Skeletal muscle tissue (tissue), 3 donors: ENCODE measurements at regions not wholly inside any gene's neighbourhood (a gene's known extent, or its start where the extent isn't known, plus 50 kb on each side); places are given as distances from the start of the nearest gene placed in this dataset.

Experiments used
- H3K27ac ChIP-seq: one replicate; pipeline ENCODE4 v1.7.0; 2013; ENCODE audit warnings: mild to moderate bottlenecking, low read depth, low read length, inconsistent platforms
- H3K27me3 ChIP-seq, 3 donors: one replicate each; pipeline ENCODE4 v1.7.0; 2013; ENCODE audit warnings: low read length in 3 of 3; ENCODE audit not compliant: control insufficient read depth in 3 of 3, insufficient read depth in 3 of 3
- H3K36me3 ChIP-seq, 3 donors: one replicate each; pipeline ENCODE4 v1.7.0; 2013; ENCODE audit warnings: low read length in 3 of 3; ENCODE audit not compliant: control insufficient read depth in 3 of 3, insufficient read depth in 3 of 3
- H3K4me1 ChIP-seq, 3 donors: one replicate each; pipeline ENCODE4 v1.7.0; 2013; ENCODE audit warnings: low read length in 3 of 3, mild to moderate bottlenecking in 3 of 3; ENCODE audit not compliant: control insufficient read depth in 3 of 3, insufficient read depth in 3 of 3
- H3K4me3 ChIP-seq, 3 donors: one replicate each; pipeline ENCODE4 v1.7.0; 2013; ENCODE audit warnings: low read length in 3 of 3
- H3K9ac ChIP-seq, 3 donors: one replicate each; pipeline ENCODE4 v1.7.0; 2013; ENCODE audit warnings: low read length in 3 of 3, mild to moderate bottlenecking in 3 of 3, moderate library complexity in 2 of 3, low read depth in 1 of 3
- H3K9me3 ChIP-seq, 3 donors: one replicate each; pipeline ENCODE4 v1.7.0; 2013; ENCODE audit warnings: low read length in 3 of 3; ENCODE audit not compliant: control insufficient read depth in 3 of 3
- donor health status: Osteomylitis.

DNA sequence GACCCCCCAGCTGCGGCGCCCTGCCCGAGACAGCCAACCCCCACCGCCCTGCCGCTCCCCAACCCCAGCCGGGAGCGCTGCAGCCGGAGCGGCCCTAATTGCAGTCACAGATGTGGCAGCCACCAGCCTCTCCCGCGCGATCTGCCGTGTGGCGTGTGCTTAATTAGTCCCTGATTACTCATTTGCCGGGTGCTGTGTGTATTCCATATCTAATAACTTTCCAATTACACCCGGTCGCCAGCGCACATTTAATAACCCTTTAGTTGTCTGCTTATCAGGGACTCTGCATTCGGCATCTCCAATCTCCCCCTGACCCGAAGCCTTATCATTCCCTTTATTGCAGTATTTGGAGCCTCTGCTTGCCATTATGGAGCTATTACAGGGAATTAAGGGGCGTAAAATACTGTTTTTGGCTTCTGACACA lies 236.7 kb upstream of the CIBAR2 start:
- Histone ChIP-seq H3K9me3 (no peaks in the 10 kb centered on the region), H3K4me1 (peaks cover 19 to 27% (median 21%) of the 10 kb centered on the region in 3 donors), H3K4me3 (no peak overlapping the region), H3K27me3 (no peaks in the 10 kb centered on the region), H3K27ac (no peak overlapping the region), H3K36me3 (no peaks in the 10 kb centered on the region), H3K9ac (no peak overlapping the region)

DNA sequence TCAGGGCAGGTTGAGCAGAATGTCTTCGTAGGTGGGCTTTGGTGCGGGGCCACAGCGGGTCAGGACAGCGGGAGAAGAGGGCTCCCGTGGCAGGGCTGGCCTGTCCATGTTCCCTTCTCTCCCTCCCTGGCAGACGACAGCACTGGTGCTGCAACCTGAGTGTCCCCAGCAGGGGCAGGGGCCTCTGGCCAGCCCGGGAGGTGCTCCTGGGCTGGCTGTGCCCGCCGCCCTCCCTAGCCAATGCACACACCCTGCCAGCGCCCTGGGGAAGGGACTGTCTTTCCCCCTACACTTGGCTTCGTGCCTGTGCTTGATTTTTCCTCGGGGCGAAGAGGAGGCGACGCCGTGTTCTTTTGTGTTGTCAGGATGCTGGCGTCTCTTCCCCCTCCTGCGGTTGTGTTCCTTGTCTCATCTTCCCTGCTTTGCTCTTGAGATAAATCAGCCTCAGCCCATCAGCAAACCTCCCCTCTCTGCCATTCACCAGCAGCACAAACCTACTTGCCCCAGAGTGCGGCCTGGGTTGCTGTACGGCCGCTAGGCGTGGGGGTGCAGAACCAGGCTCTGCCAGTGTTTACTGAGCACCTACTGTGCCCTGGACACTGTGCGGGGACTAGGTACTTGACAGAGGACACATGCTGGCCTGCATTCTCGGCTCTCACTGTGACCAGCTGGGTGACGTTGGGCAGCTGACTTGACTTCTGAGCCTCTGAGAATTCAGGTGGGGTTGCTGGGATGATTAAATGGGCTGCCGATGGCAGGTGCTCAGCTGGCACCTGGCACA lies 237.3 kb upstream of the CIBAR2 start:
- Histone ChIP-seq H3K4me3 (no peak overlapping the region), H3K9ac (peak overlapping the region in 1 of 3 donors; percentile 17), H3K9me3 (no peaks in the 10 kb centered on the region), H3K27ac (no peak overlapping the region), H3K27me3 (no peaks in the 10 kb centered on the region), H3K36me3 (no peaks in the 10 kb centered on the region), H3K4me1 (peaks cover 19 to 27% (median 21%) of the 10 kb centered on the region in 3 donors)

DNA sequence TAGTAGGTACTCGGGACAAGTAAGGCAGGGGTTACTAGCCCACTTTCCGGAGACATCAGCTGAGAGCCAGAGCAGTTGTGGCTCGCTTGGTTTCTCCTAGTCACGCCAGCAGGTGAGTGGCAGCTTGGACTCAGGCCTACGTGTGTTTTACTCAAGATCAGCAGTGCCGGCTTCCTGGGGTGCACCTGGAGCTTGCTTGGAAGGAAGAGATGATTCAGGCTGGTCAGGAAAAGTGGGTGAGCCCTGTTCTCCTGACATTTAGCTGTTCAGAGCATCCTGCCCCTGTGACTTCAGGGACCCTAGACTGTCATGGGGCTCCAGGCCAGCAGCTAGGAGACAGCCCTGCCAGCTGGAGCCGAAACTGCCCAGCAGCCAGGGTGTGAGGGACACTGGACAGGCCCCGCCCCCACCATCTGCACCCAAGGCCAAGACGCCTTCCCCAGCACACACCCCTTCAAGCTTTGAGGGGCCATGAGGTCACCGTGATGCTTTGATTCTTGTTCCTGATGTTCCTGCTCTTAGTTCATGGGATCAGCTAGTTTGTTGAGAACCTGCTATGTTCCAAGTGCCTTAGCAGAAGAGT lies 238.0 kb upstream of the CIBAR2 start:
- no peak overlapping the region for H3K4me3 ChIP-seq
- H3K27me3 ChIP-seq: no peaks in the 10 kb centered on the region
- no peaks in the 10 kb centered on the region for H3K9me3 ChIP-seq
- no peaks in the 10 kb centered on the region for H3K36me3 ChIP-seq
- peaks cover 19 to 27% (median 23%) of the 10 kb centered on the region in 3 donors for H3K4me1 ChIP-seq
- H3K27ac ChIP-seq: no peak overlapping the region
- no peak overlapping the region for H3K9ac ChIP-seq

DNA sequence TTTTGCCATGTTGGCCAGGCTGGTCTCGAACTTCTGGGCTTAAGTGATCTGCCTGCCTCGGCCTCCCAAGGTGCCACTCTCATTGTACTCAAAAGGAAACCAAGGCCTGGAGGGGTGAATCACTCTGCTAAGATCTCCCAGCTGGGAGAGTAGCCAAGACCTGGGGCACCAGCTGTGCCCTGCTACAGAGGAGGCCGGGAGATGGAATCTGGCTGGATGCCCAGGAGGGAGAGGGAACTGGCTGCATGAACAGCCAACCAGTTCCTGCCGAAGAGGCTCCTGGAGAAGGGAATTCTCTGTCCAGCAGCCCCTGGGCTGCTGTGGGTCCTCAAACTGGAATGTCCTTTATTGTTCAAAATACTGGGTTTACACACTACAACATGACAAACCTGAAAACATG lies 238.7 kb upstream of the CIBAR2 start:
- Histone ChIP-seq H3K4me1 (peaks cover 19 to 27% (median 23%) of the 10 kb centered on the region in 3 donors), H3K36me3 (no peaks in the 10 kb centered on the region), H3K27ac (no peak overlapping the region), H3K9ac (peak overlapping the region in 1 of 3 donors; percentile 33), H3K4me3 (no peak overlapping the region), H3K9me3 (no peaks in the 10 kb centered on the region), H3K27me3 (no peaks in the 10 kb centered on the region)

DNA sequence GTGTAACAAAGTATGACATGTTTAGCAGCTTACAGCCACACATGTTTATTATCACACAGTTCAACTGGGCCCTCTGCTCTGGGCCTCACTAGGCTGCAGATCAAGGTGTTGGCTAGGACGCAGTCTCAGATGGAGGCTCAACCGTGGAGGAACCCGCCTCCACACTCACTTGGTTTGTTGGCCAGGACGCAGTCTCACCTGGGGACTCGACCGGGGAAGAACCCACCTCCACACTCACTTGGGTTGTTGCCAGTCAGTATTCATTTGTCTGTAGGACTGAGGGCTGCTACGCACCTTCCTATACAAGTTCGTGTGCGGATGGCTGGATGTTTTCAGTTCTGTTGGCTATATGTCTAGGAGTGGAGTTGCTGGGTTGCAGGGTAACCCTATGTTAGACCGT lies 240.7 kb upstream of the CIBAR2 start:
- H3K4me1 ChIP-seq: peaks cover 19 to 27% (median 23%) of the 10 kb centered on the region in 3 donors

DNA sequence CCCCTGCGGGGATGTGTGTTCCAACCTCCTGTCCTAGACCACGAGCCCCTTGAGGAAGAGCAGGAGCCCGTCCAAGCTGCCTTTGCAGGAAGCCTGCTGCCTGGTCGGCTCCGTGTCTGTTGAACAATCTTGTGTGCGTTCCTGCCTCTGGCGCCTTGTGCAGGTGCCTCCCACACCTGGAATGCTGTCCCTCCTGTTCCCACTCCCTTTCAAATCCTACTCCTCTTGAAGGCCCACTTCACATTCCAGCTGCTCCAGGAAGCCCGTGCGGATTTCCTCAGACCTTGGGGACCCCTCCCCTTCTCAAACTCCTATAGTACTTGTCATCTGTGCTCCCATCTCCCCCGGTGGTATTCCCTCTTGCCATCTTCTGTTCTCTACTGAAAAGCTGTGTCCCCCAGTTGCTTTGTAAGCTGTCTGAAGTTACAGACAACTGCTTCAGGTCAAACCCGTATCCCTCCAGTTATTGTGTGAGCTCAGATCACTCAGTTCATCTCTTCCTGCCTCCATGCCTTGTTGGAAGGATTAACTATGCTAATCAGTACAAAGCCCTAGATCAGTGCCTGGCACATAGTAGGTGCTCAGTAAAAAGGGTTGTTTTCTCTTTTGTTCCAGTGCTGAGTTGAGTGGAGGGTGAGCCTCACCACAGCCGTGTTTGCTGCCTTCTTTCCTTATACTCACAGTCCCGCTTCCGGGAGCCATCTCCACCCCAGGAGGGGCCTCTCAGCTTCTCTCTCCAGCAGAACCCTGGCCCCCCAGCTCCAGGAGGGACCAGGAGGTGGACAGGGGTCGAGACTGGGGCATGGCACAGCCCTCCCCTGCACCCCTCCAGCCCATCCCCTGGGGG lies 241.8 kb upstream of the CIBAR2 start:
- H3K36me3 ChIP-seq: no peaks in the 10 kb centered on the region
- no peak overlapping the region for H3K27ac ChIP-seq
- no peak overlapping the region for H3K4me3 ChIP-seq
- H3K4me1 ChIP-seq: peaks cover 17 to 25% (median 22%) of the 10 kb centered on the region in 3 donors
- no peaks in the 10 kb centered on the region for H3K9me3 ChIP-seq
- H3K9ac ChIP-seq: no peak overlapping the region
- no peaks in the 10 kb centered on the region for H3K27me3 ChIP-seq

More for the DNA sequence above, 240.7 kb upstream of the CIBAR2 start:
- H3K27ac ChIP-seq: no peak overlapping the region
- H3K4me3 ChIP-seq: no peak overlapping the region
- H3K36me3 ChIP-seq: no peaks in the 10 kb centered on the region
- H3K27me3 ChIP-seq: no peaks in the 10 kb centered on the region
- no peaks in the 10 kb centered on the region for H3K9me3 ChIP-seq
- no peak overlapping the region for H3K9ac ChIP-seq

DNA sequence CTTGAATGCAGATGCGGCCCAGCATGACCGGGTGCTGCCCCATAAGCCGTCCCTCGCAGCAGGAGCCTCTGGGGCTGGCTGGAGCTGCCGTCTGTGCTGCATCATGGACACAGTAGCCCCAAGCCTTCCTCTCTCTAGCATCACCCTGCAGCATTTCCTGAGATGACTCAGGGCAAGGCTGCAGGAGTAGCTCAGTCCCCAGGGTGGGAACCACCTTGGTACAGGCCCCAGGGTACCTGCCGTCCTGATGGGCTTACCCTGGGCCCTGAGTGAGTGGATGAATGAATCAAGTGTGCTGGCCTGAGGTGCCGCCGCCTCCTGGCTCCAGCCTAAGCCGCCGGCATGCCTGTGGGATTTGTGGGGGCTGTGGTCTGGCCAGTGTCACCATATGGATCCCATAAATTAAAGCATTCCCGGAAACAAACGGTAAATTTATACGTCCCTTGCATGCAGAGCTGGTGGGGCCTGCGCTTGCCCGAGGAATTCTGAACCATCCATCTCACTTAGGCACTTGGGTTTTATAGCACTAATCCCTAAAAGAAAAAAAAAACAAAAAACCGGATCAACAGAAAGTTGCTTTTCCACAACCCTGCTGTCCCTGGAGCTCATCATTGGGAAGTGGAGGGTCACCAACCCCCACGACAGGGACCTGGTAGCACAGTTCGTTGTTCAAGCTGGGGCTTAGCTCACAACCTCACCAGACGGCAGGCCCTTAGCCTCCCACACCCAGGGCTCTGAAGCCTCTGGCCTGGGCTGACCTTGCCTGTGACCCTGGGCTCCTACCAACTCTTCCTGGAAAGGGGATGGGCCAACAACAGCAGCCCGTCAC lies 242.6 kb upstream of the CIBAR2 start:
- Histone ChIP-seq H3K36me3 (no peaks in the 10 kb centered on the region), H3K27ac (no peak overlapping the region), H3K9ac (peak overlapping the region in 1 of 3 donors; percentile 16), H3K27me3 (no peaks in the 10 kb centered on the region), H3K9me3 (no peaks in the 10 kb centered on the region), H3K4me1 (peaks cover 14 to 23% (median 22%) of the 10 kb centered on the region in 3 donors), H3K4me3 (no peak overlapping the region)

DNA sequence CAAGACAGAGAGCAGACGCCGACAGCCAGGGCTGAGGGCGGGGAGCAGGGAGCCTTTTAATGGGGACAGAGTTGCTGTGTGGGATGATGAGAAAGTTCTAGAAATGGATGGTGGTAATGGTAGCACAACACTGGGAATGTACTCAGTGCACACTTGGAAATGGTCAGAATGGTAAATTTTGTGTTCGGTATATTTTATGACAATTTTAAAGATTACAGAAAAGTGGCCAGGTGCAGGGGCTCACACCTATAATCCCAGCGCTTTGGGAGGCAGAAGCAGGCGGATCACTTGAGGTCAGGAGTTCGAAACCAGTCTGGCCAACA lies 243.2 kb upstream of the CIBAR2 start:
- H3K4me3 ChIP-seq: no peak overlapping the region
- H3K36me3 ChIP-seq: no peaks in the 10 kb centered on the region
- no peak overlapping the region for H3K27ac ChIP-seq
- no peaks in the 10 kb centered on the region for H3K27me3 ChIP-seq
- H3K9ac ChIP-seq: peak overlapping the region in 1 of 3 donors; percentile 16
- no peaks in the 10 kb centered on the region for H3K9me3 ChIP-seq
- peaks cover 10 to 21% (median 18%) of the 10 kb centered on the region in 3 donors for H3K4me1 ChIP-seq

DNA sequence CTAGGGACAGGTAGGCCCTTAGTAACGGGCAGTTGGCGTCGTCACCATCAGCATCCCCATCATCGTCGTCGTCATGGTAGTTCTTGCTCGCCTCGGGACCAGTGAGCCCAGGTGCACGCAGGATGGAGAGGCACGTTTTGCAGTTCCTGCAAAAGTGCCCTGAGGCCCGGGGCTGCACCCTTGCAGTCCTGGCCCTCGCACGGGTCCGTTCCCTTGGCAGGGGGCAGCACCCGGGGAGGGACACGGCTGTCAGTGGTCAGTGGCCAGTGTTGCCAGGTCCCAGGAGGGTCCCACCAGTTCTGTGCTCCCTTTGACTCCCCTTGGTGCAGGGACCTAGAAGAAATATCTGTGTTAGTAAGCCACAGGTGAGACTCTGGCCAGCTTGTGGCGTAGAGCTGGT lies 243.9 kb upstream of the CIBAR2 start:
- Histone ChIP-seq H3K4me3 (no peak overlapping the region), H3K27ac (no peak overlapping the region), H3K9ac (no peak overlapping the region), H3K9me3 (no peaks in the 10 kb centered on the region), H3K27me3 (no peaks in the 10 kb centered on the region), H3K4me1 (peaks cover 6 to 20% (median 17%) of the 10 kb centered on the region in 3 donors), H3K36me3 (no peaks in the 10 kb centered on the region)
